ENCODE measurements at regions not wholly inside any gene's neighbourhood (a gene's known extent, or its start where the extent isn't known, plus 50 kb on each side); places are given as distances from the start of the nearest gene placed in this dataset.

DNA sequence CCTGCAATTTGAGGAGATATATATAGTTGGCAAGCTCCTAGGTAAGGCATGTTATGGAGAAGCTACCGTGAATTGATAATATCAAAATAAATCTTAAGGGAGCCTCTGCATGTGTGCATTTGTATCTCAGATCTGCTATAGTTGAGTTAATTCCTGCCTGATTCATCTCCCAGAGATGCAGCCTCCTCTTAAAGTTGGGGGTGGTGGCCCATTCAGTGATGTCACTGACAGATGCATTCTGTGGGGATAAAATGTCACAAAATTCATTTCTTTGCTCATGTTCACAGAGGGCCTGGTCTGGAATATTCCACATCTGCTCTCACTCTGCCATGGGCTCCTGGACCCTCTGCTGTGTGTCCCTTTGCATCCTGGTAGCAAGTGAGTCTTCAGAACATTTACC, 185.8 kb upstream of the PRSS1 start:
- no TSS peak for BruUV-seq (replicated peaks)
- DNase-seq (ENCODE audit: low read depth, low spot score) (no peak), ATAC-seq (no peak)
- H3K36me3 ChIP-seq (ENCODE audit: control insufficient read depth in 1 of 2, insufficient read depth in 2 of 2, low read length in 2 of 2) = no peaks in the 10 kb centered on the region
- H3K4me2 ChIP-seq (ENCODE audit: low read length) = no peak overlapping the region
- TF ChIP-seq SRF (IDR thresholded peaks at IDR 0.05; ENCODE audit: low read depth) (no peak), ZFX (IDR thresholded peaks at IDR 0.05) (no peak), TCF7L2 (IDR thresholded peaks at IDR 0.05; ENCODE audit: borderline replicate concordance, extremely low read depth, insufficient read depth, insufficient read length) (no peak), RAD21 (IDR thresholded peaks at IDR 0.05; ENCODE audit: low read depth) (no peak), MAX (IDR thresholded peaks at IDR 0.05) (no peak), SIN3A (IDR thresholded peaks at IDR 0.05; ENCODE audit: low read depth) (no peak), EZH2phosphoT487 (IDR thresholded peaks at IDR 0.05; ENCODE audit: borderline replicate concordance) (no peak), POLR2AphosphoS5 (IDR thresholded peaks at IDR 0.05; ENCODE audit: low read depth, low read length) (no peak), JUND (IDR thresholded peaks at IDR 0.05) (no peak), POLR2A (IDR thresholded peaks at IDR 0.05; ENCODE audit: borderline replicate concordance, extremely low read depth, insufficient read depth, insufficient read length) (no peak), ZNF274 (IDR thresholded peaks at IDR 0.05; ENCODE audit: low read depth, low read length) (no peak), YY1 (IDR thresholded peaks at IDR 0.05; ENCODE audit: extremely low read depth, insufficient replicate concordance, low read depth, low read length) (no peak), ZBTB33 (IDR thresholded peaks at IDR 0.05; ENCODE audit: extremely low read depth, insufficient replicate concordance, low read length) (no peak), ELF1 (IDR thresholded peaks at IDR 0.05; ENCODE audit: borderline replicate concordance, low read depth) (no peak), FOSL1 (IDR thresholded peaks at IDR 0.05; ENCODE audit: low read depth) (no peak), SP1 (IDR thresholded peaks at IDR 0.05; ENCODE audit: low read depth) (no peak)
- TF ChIP-seq, protein P1, sequence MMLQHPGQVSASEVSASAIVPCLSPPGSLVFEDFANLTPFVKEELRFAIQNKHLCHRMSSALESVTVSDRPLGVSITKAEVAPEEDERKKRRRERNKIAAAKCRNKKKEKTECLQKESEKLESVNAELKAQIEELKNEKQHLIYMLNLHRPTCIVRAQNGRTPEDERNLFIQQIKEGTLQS (IDR thresholded peaks at IDR 0.05) = no peak
- TF ChIP-seq, protein P2, sequence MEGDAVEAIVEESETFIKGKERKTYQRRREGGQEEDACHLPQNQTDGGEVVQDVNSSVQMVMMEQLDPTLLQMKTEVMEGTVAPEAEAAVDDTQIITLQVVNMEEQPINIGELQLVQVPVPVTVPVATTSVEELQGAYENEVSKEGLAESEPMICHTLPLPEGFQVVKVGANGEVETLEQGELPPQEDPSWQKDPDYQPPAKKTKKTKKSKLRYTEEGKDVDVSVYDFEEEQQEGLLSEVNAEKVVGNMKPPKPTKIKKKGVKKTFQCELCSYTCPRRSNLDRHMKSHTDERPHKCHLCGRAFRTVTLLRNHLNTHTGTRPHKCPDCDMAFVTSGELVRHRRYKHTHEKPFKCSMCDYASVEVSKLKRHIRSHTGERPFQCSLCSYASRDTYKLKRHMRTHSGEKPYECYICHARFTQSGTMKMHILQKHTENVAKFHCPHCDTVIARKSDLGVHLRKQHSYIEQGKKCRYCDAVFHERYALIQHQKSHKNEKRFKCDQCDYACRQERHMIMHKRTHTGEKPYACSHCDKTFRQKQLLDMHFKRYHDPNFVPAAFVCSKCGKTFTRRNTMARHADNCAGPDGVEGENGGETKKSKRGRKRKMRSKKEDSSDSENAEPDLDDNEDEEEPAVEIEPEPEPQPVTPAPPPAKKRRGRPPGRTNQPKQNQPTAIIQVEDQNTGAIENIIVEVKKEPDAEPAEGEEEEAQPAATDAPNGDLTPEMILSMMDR (IDR thresholded peaks at IDR 0.05 in 2 of 3, conservative IDR thresholded peaks at IDR 0.05 in 1 of 3; ENCODE audit: borderline replicate concordance in 1 of 3, insufficient read depth in 1 of 3, low read depth in 2 of 3, low read length in 2 of 3) = no peak
- no peaks in the 10 kb centered on the region for H3K9me2 ChIP-seq (ENCODE audit: insufficient read depth)
- peaks cover 2 to 10% of the 10 kb centered on the region in 2 experiments for H3K4me1 ChIP-seq (ENCODE audit: control insufficient read depth in 1 of 2, insufficient read depth in 2 of 2, low read length in 2 of 2)
- intact Hi-C loops (cut with micrococcal nuclease) = no loop called here
- no peak overlapping the region for H3K27ac ChIP-seq (ENCODE audit: low read depth, low read length)
- no peaks in the 10 kb centered on the region for H3K79me2 ChIP-seq (ENCODE audit: insufficient read depth, low read length)
- RAD21 ChIA-PET (ENCODE audit: low non-redundant PET in 1 of 2, low total read pairs in 2 of 2, uncharacterized antibody in 2 of 2, unreplicated experiment in 2 of 2) = no interaction called here
- CTCF ChIA-PET = interaction anchor here (1.1 to 1.4 kb wide), 3 partner anchors 20 to 24 kb away, joined by 3 to 4 read pairs (median 4); no protein-coding TSS in a partner anchor
- H2AFZ ChIP-seq (ENCODE audit: low read depth, low read length, poor library complexity, severe bottlenecking) = no peak overlapping the region
- POLR2A ChIA-PET = no interaction called here
- no peak overlapping the region for H3K9ac ChIP-seq (ENCODE audit: low read length)
- H3K9me3 ChIP-seq (ENCODE audit: control insufficient read depth in 1 of 2, insufficient read depth in 1 of 2, low read depth in 1 of 2, low read length in 2 of 2) = no peaks in the 10 kb centered on the region
- no peak overlapping the region for H3K4me3 ChIP-seq (replicated peaks in 1 of 2; ENCODE audit: low read depth in 1 of 2, low read length in 2 of 2)
- H4K20me1 ChIP-seq (ENCODE audit: insufficient read depth) = no peaks in the 10 kb centered on the region
- H3K27me3 ChIP-seq (ENCODE audit: insufficient read depth, low read length) = no peaks in the 10 kb centered on the region

Data from HCT116 (cell line).